ENCODE measurements at regions not wholly inside any gene's neighbourhood (a gene's known extent, or its start where the extent isn't known, plus 50 kb on each side); places are given as distances from the start of the nearest gene placed in this dataset.

DNA sequence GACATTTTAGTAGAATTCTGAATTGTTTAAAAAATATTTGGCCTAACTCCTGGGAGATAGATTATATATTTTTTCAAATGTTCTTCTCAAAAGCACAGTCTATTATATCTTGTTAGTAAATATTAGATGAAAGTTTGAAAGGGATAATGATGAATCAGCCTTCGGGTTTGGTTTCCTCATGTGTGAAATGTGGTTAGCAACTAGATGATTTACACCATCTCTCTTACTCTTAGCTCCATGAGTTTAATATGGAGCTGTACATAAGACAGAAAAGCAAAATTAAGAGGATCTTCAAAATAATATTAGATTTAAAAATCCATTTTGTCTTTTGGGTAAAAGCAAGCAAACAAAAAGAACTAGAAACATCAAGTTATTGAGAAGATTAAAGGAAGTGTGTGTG, 120.8 kb upstream of the SFRP2 start:
- H3K27me3 Mint-ChIP-seq (ENCODE audit: unreplicated experiment) = peaks cover 13% of the 10 kb centered on the region
- BruUV-seq (replicated peaks) = no TSS peak
- H3K4me3 Mint-ChIP-seq (ENCODE audit: low read depth, unreplicated experiment) = no peak overlapping the region
- H3K27ac Mint-ChIP-seq (ENCODE audit: unreplicated experiment) = no peak overlapping the region
- intact Hi-C loops (cut with micrococcal nuclease; ENCODE audit: unreplicated experiment) = no loop called here
- TF ChIP-seq, protein P1, sequence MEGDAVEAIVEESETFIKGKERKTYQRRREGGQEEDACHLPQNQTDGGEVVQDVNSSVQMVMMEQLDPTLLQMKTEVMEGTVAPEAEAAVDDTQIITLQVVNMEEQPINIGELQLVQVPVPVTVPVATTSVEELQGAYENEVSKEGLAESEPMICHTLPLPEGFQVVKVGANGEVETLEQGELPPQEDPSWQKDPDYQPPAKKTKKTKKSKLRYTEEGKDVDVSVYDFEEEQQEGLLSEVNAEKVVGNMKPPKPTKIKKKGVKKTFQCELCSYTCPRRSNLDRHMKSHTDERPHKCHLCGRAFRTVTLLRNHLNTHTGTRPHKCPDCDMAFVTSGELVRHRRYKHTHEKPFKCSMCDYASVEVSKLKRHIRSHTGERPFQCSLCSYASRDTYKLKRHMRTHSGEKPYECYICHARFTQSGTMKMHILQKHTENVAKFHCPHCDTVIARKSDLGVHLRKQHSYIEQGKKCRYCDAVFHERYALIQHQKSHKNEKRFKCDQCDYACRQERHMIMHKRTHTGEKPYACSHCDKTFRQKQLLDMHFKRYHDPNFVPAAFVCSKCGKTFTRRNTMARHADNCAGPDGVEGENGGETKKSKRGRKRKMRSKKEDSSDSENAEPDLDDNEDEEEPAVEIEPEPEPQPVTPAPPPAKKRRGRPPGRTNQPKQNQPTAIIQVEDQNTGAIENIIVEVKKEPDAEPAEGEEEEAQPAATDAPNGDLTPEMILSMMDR (IDR thresholded peaks at IDR 0.05; ENCODE audit: unreplicated experiment) = no peak
- CTCF ChIA-PET = no interaction called here
- peaks cover 5% of the 10 kb centered on the region for H3K9me3 Mint-ChIP-seq (ENCODE audit: low read depth, unreplicated experiment)
- H3K4me1 Mint-ChIP-seq (ENCODE audit: low read depth, unreplicated experiment) = no peaks in the 10 kb centered on the region
- DNase-seq = no peak
- no peaks in the 10 kb centered on the region for H3K36me3 Mint-ChIP-seq (ENCODE audit: insufficient read depth, unreplicated experiment)

DNA sequence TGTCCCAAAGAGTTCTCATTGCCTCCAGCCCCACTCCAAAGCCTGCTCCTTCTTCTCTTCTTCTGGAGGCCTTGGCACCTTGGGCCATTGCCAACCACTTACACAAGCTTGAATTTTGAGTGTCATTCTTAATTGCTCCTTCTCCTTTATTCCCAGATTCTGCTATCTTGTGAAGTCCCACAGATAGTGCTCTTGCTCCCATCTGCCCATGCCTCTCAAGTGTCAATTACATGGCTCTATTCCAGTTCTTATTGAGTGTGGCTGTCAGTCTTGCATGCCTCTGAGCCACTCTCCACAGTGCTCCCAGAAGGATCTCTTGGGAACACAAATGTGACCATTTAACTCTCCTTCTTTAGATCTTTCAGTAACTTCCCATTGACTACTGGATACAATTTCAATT, 117.3 kb upstream of the SFRP2 start:
- TF ChIP-seq, protein P1 (IDR thresholded peaks at IDR 0.05; ENCODE audit: unreplicated experiment) = no peak
- peaks cover 5% of the 10 kb centered on the region for H3K9me3 Mint-ChIP-seq (ENCODE audit: low read depth, unreplicated experiment)
- no TSS peak for BruUV-seq (replicated peaks)
- no peak for DNase-seq
- CTCF ChIA-PET = no interaction called here
- H3K27me3 Mint-ChIP-seq (ENCODE audit: unreplicated experiment) = peaks cover 13% of the 10 kb centered on the region
- no peaks in the 10 kb centered on the region for H3K4me1 Mint-ChIP-seq (ENCODE audit: low read depth, unreplicated experiment)
- H3K36me3 Mint-ChIP-seq (ENCODE audit: insufficient read depth, unreplicated experiment) = no peaks in the 10 kb centered on the region
- H3K4me3 Mint-ChIP-seq (ENCODE audit: low read depth, unreplicated experiment) = no peak overlapping the region
- no peak overlapping the region for H3K27ac Mint-ChIP-seq (ENCODE audit: unreplicated experiment)
- intact Hi-C loops (cut with micrococcal nuclease; ENCODE audit: unreplicated experiment) = no loop called here

DNA sequence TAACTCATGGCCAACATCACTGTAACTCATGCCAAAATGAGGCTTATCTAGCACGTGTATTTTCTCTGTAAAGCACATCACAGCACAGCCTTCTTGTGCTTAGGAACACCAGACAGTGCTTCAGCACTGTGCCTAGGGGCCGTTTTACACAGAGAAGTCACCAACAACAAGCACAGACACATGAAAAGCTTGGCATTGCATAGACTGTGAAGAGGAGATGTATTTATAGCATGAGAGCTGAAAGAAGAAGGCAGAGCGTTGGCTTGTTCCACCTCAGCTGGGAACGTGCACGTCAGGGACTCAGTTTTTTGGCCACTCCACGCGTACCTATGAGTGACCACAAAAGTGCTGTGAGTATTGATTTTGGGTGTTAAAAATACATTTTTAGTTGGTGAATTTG, 116.3 kb upstream of the SFRP2 start:
- H3K4me3 Mint-ChIP-seq (ENCODE audit: low read depth, unreplicated experiment) = no peak overlapping the region
- H3K9me3 Mint-ChIP-seq (ENCODE audit: low read depth, unreplicated experiment) = peaks cover 5% of the 10 kb centered on the region
- TF ChIP-seq, protein P1 (IDR thresholded peaks at IDR 0.05; ENCODE audit: unreplicated experiment) = no peak
- H3K27me3 Mint-ChIP-seq (ENCODE audit: unreplicated experiment) = peaks cover 13% of the 10 kb centered on the region
- no peak overlapping the region for H3K27ac Mint-ChIP-seq (ENCODE audit: unreplicated experiment)
- BruUV-seq (replicated peaks) = no TSS peak
- no peaks in the 10 kb centered on the region for H3K36me3 Mint-ChIP-seq (ENCODE audit: insufficient read depth, unreplicated experiment)
- CTCF ChIA-PET = no interaction called here
- no peak for DNase-seq
- no peaks in the 10 kb centered on the region for H3K4me1 Mint-ChIP-seq (ENCODE audit: low read depth, unreplicated experiment)
- intact Hi-C loops (cut with micrococcal nuclease; ENCODE audit: unreplicated experiment) = no loop called here

DNA sequence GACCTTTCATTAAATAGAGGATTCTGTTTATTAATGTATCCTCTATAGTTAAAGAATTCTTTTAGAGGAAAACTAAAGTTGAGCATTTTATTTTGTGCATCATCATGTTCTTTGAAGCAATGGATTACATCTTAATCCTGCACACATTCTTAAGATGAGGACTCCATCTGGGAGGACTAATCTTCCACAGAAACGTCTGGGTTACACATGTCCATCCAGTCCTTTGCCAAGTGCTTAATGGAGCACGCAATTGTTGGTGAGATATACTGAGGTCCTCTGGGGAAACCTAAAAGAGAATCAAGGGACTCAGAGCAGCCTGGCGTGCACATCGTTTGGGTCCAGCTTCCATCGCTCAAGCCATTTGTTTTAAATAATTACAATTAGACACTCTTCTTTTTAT, 115.1 kb upstream of the SFRP2 start:
- H3K36me3 Mint-ChIP-seq (ENCODE audit: insufficient read depth, unreplicated experiment) = no peaks in the 10 kb centered on the region
- no TSS peak for BruUV-seq (replicated peaks)
- CTCF ChIA-PET = no interaction called here

More for the DNA sequence above, 115.1 kb upstream of the SFRP2 start:
- no peaks in the 10 kb centered on the region for H3K4me1 Mint-ChIP-seq (ENCODE audit: low read depth, unreplicated experiment)
- DNase-seq = no peak
- intact Hi-C loops (cut with micrococcal nuclease; ENCODE audit: unreplicated experiment) = no loop called here
- no peak overlapping the region for H3K27ac Mint-ChIP-seq (ENCODE audit: unreplicated experiment)
- TF ChIP-seq, protein P1 (IDR thresholded peaks at IDR 0.05; ENCODE audit: unreplicated experiment) = no peak
- H3K27me3 Mint-ChIP-seq (ENCODE audit: unreplicated experiment) = peaks cover 13% of the 10 kb centered on the region
- peaks cover 5% of the 10 kb centered on the region for H3K9me3 Mint-ChIP-seq (ENCODE audit: low read depth, unreplicated experiment)
- H3K4me3 Mint-ChIP-seq (ENCODE audit: low read depth, unreplicated experiment) = no peak overlapping the region
